AG04450 (cell line): ENCODE measurements at regions not wholly inside any gene's neighbourhood (a gene's known extent, or its start where the extent isn't known, plus 50 kb on each side); places are given as distances from the start of the nearest gene placed in this dataset.

Experiments used
- CTCF ChIA-PET: fragments of 300-600, 350-600 bp; formaldehyde crosslinking; extraction: SDS; loops from one replicate; lab custom pipeline; 2022; ENCODE audit warnings: antibody characterized with exemption, inconsistent platforms; lab: Charles Lee
- POLR2A ChIA-PET: fragments of 350-600 bp; formaldehyde crosslinking; extraction: SDS; loops from one replicate; lab custom pipeline; 2021; ENCODE audit warnings: antibody characterized with exemption, inconsistent platforms; lab: Yijun Ruan, JAX
- DNase-seq: peaks from one replicate; pipeline ENCODE4 v3.0.0-alpha.2; 2011; ENCODE audit warnings: low read depth, low spot score
- H3K27ac ChIP-seq: one replicate; pipeline ENCODE4 v1.5.1; 2012; ENCODE audit warnings: low read depth, low read length, control low read depth
- H3K27me3 ChIP-seq: one replicate; pipeline ENCODE4 v1.6.0; 2012; ENCODE audit warnings: low read length; ENCODE audit not compliant: control insufficient read depth, insufficient read depth
- H3K4me3 ChIP-seq: 2 replicates; pipeline ENCODE4 v1.5.1; 2011; ENCODE audit warnings: mild to moderate bottlenecking, low read depth, low read length, control low read depth
- H3K9me3 ChIP-seq: 2 replicates; pipeline ENCODE4 v1.5.1; 2012; ENCODE audit warnings: low read length; ENCODE audit not compliant: control insufficient read depth, insufficient read depth
- TF ChIP-seq, protein P1 (sequence below): IDR thresholded peaks from 2 replicates; pipeline ENCODE4 v1.5.1; 2011; ENCODE audit warnings: low read depth, low read length, control low read depth, inconsistent platforms

DNA sequence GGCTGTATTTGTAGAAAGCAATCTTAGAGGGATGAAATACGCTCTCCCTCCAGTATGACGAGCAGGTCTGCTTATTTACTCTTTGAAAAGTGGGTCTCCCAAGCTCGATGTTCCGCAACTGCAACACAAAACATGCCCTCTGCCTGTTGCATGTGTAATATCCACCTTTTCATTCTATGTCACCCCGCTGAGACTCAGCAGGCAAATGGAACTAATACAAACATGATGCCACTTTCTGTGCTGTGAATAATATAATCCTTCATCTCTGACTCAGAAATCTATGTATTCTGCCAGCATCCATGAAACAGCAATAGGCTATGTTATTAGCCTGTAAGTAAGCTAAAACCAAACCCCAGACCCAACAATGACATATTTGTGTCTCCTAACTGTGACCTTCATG, 200.8 kb upstream of the TMCO5A start:
- H3K9me3 ChIP-seq, result no peaks in the 10 kb centered on the region
- H3K27me3 ChIP-seq, result no peaks in the 10 kb centered on the region
- no peak overlapping the region for H3K27ac ChIP-seq
- no peak for DNase-seq
- POLR2A ChIA-PET, result no interaction called here
- TF ChIP-seq, protein P1, sequence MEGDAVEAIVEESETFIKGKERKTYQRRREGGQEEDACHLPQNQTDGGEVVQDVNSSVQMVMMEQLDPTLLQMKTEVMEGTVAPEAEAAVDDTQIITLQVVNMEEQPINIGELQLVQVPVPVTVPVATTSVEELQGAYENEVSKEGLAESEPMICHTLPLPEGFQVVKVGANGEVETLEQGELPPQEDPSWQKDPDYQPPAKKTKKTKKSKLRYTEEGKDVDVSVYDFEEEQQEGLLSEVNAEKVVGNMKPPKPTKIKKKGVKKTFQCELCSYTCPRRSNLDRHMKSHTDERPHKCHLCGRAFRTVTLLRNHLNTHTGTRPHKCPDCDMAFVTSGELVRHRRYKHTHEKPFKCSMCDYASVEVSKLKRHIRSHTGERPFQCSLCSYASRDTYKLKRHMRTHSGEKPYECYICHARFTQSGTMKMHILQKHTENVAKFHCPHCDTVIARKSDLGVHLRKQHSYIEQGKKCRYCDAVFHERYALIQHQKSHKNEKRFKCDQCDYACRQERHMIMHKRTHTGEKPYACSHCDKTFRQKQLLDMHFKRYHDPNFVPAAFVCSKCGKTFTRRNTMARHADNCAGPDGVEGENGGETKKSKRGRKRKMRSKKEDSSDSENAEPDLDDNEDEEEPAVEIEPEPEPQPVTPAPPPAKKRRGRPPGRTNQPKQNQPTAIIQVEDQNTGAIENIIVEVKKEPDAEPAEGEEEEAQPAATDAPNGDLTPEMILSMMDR, result no peak
- H3K4me3 ChIP-seq, result no peak overlapping the region
- CTCF ChIA-PET, result no interaction called here

DNA sequence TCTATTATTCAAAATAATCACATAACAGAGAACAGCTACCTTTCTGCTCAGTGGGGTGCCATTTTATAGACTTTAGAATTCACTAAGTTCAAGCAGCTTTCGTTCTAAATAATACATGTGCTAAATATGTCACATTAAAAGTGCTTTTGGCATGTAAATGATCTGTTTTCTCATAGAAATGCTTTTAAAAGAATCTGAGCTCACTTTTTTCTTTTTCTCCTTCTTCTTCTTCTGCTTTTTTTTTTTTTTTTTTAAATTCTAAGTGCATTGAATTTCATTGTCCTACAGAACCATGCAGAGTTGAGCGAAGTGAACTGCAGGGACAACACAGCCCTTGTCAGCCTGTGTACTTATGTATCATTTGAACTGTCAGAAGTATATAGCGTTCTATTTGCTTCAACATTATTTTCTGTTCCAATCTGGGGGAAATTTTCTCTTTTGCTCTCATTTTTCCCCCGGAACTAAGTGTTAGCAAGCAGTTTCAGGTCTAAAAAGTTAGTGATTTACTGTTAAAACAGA, 193.8 kb upstream of the TMCO5A start:
- H3K27me3 ChIP-seq, result no peaks in the 10 kb centered on the region
- CTCF ChIA-PET, result interaction anchor here (0.6 to 1.4 kb wide), 2 partner anchors 24 to 47 kb away, joined by 3 to 5 read pairs; no protein-coding TSS in a partner anchor
- TF ChIP-seq, protein P1, result no peak
- POLR2A ChIA-PET, result no interaction called here
- DNase-seq, result no peak
- H3K27ac ChIP-seq, result no peak overlapping the region
- H3K9me3 ChIP-seq, result no peaks in the 10 kb centered on the region
- no peak overlapping the region for H3K4me3 ChIP-seq

DNA sequence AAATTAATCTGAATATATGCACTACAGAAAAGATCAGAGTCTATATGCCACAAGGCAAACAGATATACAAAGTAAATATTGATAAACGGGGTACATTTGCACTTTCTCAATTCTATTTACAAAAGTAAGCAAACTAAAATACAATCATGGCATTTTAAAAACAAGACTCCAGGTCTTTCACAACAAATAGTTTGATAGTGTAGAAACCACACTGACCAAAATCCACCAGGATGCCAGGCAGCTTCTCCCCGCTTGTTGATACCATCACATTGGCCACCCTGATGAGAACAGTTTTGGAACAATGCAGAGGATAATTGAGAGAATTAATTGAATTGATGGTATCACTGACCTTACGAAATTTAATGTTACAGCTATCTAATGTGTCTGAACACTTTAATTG, 190.6 kb upstream of the TMCO5A start:
- Histone ChIP-seq H3K9me3 (no peaks in the 10 kb centered on the region), H3K27ac (no peak overlapping the region), H3K27me3 (no peaks in the 10 kb centered on the region), H3K4me3 (no peak overlapping the region)
- CTCF ChIA-PET, result interaction anchor here (0.6 to 1.5 kb wide), 2 partner anchors 20 to 38 kb away, joined by 5 to 7 read pairs; no protein-coding TSS in a partner anchor
- DNase-seq, result no peak
- POLR2A ChIA-PET, result no interaction called here
- TF ChIP-seq, protein P1, result no peak

DNA sequence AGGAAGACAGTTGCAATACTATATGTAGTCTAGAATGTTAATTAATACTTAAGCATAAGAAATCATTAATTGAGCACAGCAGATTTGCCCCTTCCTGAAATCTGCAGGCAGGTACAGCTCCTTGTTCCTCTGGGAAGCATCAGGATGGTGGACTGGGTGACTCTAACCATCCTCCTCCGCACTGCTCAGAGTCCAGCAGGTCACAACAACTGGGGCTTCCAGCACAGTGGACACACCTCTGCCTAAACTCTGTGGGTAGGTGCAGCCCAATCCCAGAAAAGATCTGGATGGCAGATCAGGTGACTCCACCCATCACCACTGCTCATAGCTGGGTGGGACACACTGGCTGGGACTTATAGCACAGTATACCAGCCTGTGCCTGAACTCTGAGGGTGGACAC, 189.9 kb upstream of the TMCO5A start:
- Histone ChIP-seq H3K27ac (no peak overlapping the region), H3K27me3 (no peaks in the 10 kb centered on the region), H3K9me3 (no peaks in the 10 kb centered on the region), H3K4me3 (no peak overlapping the region)
- TF ChIP-seq, protein P1, result no peak
- POLR2A ChIA-PET, result no interaction called here
- DNase-seq, result no peak
- CTCF ChIA-PET, result interaction anchor here (1.5 kb wide), 1 partner anchor 20 kb away, joined by 5 read pairs; no protein-coding TSS in a partner anchor

DNA sequence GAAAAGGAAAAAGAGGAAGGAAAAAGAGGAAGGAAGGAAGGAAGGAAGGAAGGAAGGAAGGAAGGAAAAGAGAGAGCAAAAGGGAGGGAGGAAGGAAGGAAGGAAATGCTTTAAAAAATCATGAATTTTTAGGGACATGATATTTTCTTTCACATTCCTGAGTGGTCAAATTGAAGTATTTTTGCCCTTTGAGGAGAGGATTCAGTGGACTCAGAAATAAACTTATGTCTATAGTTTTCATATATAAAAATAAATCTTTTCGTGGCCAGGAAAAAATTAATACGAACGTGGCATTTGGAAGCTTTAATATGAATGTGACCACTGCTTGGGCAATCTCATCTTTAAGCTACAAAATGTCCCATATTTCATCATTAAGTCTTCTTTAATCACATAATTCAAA, 183.0 kb upstream of the TMCO5A start:
- no peaks in the 10 kb centered on the region for H3K27me3 ChIP-seq
- no peak overlapping the region for H3K4me3 ChIP-seq
- no peak overlapping the region for H3K27ac ChIP-seq
- ChIA-PET CTCF (no interaction called here), POLR2A (no interaction called here)
- no peaks in the 10 kb centered on the region; the same call in 1 of the 2 replicates for H3K9me3 ChIP-seq
- TF ChIP-seq, protein P1, result no peak
- no peak for DNase-seq
